AG10803 (cell line): ENCODE measurements at regions not wholly inside any gene's neighbourhood (a gene's known extent, or its start where the extent isn't known, plus 50 kb on each side); places are given as distances from the start of the nearest gene placed in this dataset.

Experiments used
- DNase-seq: peaks from one replicate; pipeline ENCODE4 v3.0.0; 2010; ENCODE audit warnings: low read depth
- H3K4me3 ChIP-seq: 2 replicates; pipeline ENCODE4 v1.5.1; 2011; ENCODE audit warnings: mild to moderate bottlenecking, low read length, control low read depth
- CTCF ChIP-seq: conservative IDR thresholded peaks from 2 replicates; pipeline ENCODE4 v1.5.1; 2011; ENCODE audit warnings: mild to moderate bottlenecking, low read length, control low read depth, inconsistent platforms

GRCh38 chr3:152997526-152997925 is 162.6 kb downstream of the P2RY1 start:
- no peak for TF ChIP-seq CTCF
- DNase-seq: no peak
- H3K4me3 ChIP-seq: no peak overlapping the region

- H3K4me3 ChIP-seq: no peak overlapping the region
- no peak for DNase-seq
- no peak for TF ChIP-seq CTCF
Measured at GRCh38 chr3:152998591-152998990, 163.4 kb upstream of the RAP2B start.

- no peak overlapping the region for H3K4me3 ChIP-seq
- DNase-seq: no peak
- no peak for TF ChIP-seq CTCF
Measured at GRCh38 chr3:153000325-153000724, 161.7 kb upstream of the RAP2B start.

GRCh38 chr3:153001210-153002078 is 160.6 kb upstream of the RAP2B start:
- TF ChIP-seq CTCF: no peak
- no peak for DNase-seq
- no peak overlapping the region for H3K4me3 ChIP-seq

GRCh38 chr3:153003441-153003840 is 158.6 kb upstream of the RAP2B start:
- DNase-seq: no peak
- no peak overlapping the region for H3K4me3 ChIP-seq
- TF ChIP-seq CTCF: no peak

GRCh38 chr3:153003862-153004261 is 158.2 kb upstream of the RAP2B start:
- no peak for TF ChIP-seq CTCF
- DNase-seq: no peak
- H3K4me3 ChIP-seq: no peak overlapping the region

GRCh38 chr3:153008226-153008625 is 153.8 kb upstream of the RAP2B start:
- no peak for TF ChIP-seq CTCF

More at GRCh38 chr3:153008226-153008625, 153.8 kb upstream of the RAP2B start:
- H3K4me3 ChIP-seq: no peak overlapping the region
- no peak for DNase-seq
